Activated CD4-positive, alpha-beta T cell treated with anti-CD3 and anti-CD28 coated beads for 4 hours (primary cell): ENCODE measurements at regions not wholly inside any gene's neighbourhood (a gene's known extent, or its start where the extent isn't known, plus 50 kb on each side); places are given as distances from the start of the nearest gene placed in this dataset.

ENCODE experiments used
- DNase-seq, 2 donors: peaks; one replicate each; pipeline ENCODE4 v3.0.0-alpha.2; 2020

DNA sequence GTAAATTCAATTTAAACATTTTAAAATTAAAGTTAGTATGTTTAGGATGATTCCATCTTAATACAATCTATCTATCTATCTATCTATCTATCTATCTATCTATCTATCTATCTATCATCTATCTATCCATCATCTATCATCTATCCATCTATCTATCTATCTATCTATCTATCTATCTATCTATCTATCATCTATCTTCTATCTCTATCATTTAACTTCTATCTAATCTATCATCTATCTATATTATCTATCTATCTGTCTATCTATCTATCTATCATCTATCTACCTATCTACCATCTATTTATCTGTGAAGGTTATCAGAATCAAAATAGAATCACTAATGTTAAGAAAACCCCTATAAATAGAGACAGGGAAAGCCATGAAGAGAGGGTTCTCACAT, 78.3 kb downstream of the RAMP3 start:
- DNase-seq, result no peak

GRCh38 chr7:45236666-45237065, 79.1 kb downstream of the RAMP3 start:
- DNase-seq, result no peak

- DNase-seq, result no peak
Measured at GRCh38 chr7:45237788-45238461, 80.3 kb downstream of the RAMP3 start.

DNA sequence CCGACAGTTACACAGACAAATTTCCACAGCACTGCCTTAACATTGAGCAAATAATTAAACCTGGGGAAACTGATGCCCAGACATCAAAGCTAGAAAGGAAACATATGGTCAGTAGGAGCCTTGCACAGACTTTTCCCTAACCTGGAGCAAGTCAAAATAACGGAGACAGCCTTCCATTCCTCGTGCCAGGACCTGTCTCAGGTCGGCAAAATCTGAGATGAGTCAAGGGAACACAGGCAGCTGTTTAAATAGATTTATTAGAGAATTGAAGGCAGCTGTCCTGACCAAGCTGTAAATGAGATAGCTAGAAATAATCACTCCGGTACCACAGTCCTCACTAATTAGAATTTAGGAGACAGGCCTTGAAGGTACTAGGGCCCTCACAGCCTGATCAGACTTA, 81.2 kb downstream of the RAMP3 start:
- DNase-seq, result no peak

- no peak for DNase-seq
Measured at GRCh38 chr7:45239486-45239885, 81.9 kb downstream of the RAMP3 start.

GRCh38 chr7:45240273-45240771, 82.7 kb downstream of the RAMP3 start:
- DNase-seq, result no peak

DNA sequence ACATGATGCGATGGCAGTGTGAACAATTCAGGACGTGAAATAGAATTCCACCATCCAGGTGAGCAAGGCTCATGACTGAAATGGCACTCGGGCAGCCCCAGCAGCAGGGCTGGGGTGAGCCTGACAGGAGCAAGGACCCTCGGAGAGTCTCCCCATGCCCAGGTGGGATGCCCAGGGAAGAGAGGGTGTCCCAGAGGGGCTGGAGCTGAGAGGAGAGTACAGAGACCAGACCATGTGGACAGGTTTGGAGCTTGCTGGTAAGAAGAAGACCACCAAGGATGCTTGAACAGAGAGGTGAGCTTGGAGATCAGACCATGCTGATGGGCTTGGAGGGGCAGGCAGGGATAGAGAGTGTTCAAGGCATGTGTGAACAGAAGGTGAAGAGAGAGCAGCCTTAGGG, 83.3 kb downstream of the RAMP3 start:
- no peak for DNase-seq

GRCh38 chr7:45241339-45242109, 83.9 kb downstream of the RAMP3 start:
- no peak for DNase-seq

DNA sequence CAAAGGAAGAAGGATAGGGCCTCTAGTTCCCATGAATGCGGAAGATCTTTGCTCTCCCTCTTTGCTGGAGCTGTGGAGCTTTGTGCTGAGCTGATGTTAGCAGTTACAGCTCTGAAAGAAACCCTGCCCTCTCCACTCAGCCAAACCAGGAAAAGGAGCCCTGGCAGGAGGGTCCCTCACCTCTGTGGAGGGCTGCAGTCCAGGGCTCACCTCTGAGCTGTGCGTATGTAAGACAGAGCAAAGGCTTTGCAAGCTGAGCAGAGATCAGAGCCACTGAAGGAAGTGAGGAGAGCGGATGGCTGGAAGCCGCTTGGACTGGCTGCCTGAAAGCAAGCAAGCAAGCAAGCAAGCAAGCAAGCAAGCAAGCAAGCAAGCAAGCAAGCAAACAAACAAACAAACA, 84.7 kb downstream of the RAMP3 start:
- DNase-seq, result no peak

DNA sequence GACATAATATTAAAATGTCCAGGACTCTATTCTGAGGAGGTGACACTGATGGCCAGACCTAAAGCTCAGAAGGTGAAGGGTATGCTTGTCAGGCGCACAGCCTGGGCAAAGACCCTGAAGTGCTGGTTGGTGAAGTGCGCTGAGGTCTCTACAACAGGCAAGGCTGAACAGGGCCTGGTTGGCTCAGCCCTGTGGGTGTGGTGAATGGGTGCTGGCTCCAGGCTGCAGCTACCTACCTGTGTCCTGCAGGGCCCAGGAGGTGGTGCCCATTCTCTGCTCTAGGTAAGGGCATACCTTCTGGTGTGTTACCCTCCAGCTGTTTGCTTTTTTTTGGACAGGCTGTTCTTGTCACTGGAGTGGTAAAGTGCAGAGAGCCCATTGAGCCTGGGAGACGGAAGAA, 85.1 kb downstream of the RAMP3 start:
- DNase-seq, result no peak

DNA sequence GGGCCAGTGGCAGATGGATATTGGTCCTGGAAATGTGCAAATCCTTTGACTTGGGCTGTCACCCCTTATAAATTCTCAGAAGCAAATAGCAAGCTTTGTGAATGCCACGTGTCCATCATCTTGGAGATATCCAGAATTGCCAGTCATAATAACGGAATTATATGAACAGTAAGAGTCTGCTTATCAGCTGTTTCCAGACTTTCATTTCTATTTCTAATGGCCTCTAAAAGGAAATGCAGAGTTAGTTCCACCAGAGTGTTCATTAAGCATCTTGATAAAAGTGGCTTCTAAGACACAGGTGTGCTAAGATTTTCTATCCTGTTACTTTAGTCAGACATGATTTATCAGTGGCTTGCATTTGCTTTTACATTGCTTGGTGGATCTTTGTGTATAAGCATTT, 87.4 kb downstream of the RAMP3 start:
- no peak for DNase-seq

- no peak for DNase-seq
Measured at GRCh38 chr7:45246339-45246738, 88.7 kb downstream of the RAMP3 start.

- no peak for DNase-seq
Measured at GRCh38 chr7:45252248-45252647, 94.7 kb downstream of the RAMP3 start.

DNA sequence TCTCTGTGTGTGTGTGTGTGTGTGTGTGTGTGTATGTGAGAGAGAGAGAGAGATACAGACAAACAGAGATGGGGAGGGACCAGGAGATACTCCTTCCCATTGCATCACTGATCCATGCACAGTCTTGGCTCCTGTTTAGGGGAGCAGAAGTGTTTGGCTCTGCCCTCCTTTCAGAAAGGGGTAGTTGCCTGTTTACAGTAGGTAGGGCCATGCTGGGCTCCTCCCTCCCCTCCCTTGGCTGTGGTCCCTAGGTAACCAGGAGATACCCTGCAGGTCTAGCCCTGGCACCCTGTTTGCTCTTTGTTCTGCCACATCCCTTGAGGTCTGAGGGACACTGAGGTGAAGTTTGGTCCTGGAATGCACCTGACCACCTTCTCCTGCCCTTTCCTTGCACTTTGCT, 95.3 kb downstream of the RAMP3 start:
- no peak for DNase-seq

DNA sequence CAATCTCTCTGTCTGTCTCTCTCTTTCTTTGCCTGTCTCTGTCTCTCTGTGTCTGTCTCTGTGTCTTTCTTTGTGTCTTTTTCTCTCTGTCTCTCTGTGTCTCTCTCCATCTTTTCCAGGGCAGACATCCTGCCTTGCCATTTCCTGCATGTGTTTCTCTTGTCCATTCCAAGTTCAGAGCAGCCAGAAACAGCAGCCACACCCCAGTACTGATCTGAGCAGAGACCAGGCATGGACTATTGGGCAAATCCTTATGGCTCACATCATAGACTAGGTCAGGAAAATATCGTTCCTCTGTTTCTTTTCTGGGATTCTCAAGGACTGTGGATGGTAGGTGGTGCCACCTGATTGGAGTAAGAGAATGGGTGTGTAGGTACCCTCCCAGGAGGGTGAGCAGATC, 95.8 kb downstream of the RAMP3 start:
- DNase-seq, result no peak

GRCh38 chr7:45255187-45255586, 97.6 kb downstream of the RAMP3 start:
- DNase-seq, result no peak

GRCh38 chr7:45256309-45256708, 98.7 kb downstream of the RAMP3 start:
- DNase-seq, result no peak

- DNase-seq, result no peak
Measured at GRCh38 chr7:45256775-45257174, 99.2 kb downstream of the RAMP3 start.

GRCh38 chr7:45257284-45257683, 99.7 kb downstream of the RAMP3 start:
- no peak for DNase-seq

DNA sequence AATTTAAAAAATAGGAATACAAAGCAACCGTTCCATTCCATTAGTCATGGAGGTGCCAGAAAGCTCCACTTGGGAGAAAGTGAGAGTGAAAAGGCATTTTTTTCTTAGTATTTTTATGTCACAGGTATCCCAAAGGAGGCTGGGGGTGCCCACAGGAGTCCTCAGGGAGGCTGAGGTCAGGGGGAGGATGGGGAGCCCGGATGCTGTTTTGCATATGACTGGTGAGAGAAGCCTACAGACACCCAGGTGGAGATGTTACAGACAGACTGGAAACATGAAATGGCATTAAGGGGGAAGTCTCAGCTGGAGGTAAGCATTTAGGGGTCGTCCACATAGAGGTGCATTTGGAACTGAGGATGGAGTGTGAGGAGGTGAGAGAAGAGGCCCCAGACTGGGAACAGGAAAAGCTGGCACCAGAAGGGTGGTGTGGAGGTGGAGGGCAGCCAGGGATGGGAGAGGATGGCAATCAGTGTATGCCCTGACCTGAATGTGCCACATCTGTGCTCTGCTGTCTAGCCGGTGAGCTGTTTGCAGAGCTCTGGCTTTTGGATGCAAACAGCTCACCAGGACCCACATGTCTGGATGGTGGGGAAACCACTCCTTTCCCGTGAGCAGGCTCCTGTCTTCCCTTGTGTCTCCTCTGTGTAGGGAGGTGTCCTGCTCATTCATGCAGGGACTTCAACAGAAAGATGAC, 101.1 kb downstream of the RAMP3 start:
- no peak for DNase-seq

- no peak for DNase-seq
Measured at GRCh38 chr7:45259227-45259596, 101.6 kb downstream of the RAMP3 start.

DNA sequence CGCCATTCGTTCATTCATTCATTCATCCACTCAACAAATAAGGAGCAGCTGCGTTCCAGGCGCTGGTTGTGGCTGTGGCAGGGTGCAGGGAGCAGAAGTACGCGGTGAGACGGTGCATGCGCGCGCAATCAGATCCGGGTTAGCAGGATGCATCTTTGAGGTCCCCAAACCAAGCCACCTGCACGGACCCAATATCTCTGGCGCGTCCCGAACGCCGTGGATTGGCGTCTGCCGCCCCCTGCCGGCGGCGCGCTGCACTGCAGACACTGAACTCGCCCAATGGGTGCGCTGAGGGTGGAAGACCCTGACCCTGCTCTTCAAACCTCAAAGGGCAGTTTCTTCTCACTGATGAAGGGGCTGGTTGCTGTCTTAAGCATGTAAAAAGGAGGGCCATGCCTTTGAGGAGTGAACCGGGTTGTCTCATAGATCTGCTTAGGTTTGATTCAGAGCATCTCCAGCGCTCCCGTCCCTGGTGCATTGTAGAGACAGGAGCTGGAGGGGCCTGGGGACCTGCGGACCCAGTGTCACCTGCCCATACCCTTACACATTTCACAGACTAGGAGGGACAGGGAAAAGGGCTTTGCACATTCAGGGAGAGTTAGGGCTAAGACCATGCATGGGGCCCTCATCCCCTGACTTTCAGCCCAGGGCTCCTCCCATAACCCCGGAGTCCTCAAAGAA, 102.5 kb downstream of the RAMP3 start:
- peak; percentile 44 to 64 for DNase-seq

GRCh38 chr7:45267262-45267661, 109.7 kb downstream of the RAMP3 start:
- DNase-seq, result no peak
